HEK293T (cell line): ENCODE measurements at regions not wholly inside any gene's neighbourhood (a gene's known extent, or its start where the extent isn't known, plus 50 kb on each side); places are given as distances from the start of the nearest gene placed in this dataset.

Experiments used
- CTCF ChIA-PET: fragments of 350-600 bp; formaldehyde crosslinking; extraction: SDS; loops from one replicate; lab custom pipeline; 2021; ENCODE audit warnings: antibody characterized with exemption, inconsistent platforms; lab: Yijun Ruan, JAX
- POLR2A ChIA-PET: fragments of 350-600 bp; formaldehyde crosslinking; extraction: SDS; loops from one replicate; lab custom pipeline; 2020; ENCODE audit warnings: antibody characterized with exemption, inconsistent platforms; lab: Yijun Ruan, JAX
- DNase-seq: peaks from one replicate; pipeline ENCODE4 v3.0.0; 2012; ENCODE audit warnings: mixed read lengths; ENCODE audit errors: extremely low spot score
- ARNT ChIP-seq: fragments of 450-650 bp; IDR thresholded peaks from 2 replicates; pipeline ENCODE4 v1.6.1; 2017; ENCODE audit warnings: mild to moderate bottlenecking
- BHLHE40 ChIP-seq: fragments of 450-650 bp; IDR thresholded peaks from 2 replicates; pipeline ENCODE4 v1.6.1; 2016; ENCODE audit warnings: mild to moderate bottlenecking, moderate library complexity, borderline replicate concordance
- CTBP1 ChIP-seq: fragments of 450-650 bp; IDR thresholded peaks from 2 replicates; pipeline ENCODE4 v1.6.1; 2016; ENCODE audit warnings: borderline replicate concordance
- ELF4 ChIP-seq: fragments of 450-650 bp; IDR thresholded peaks from 2 replicates; pipeline ENCODE4 v1.6.1; 2017; ENCODE audit warnings: antibody characterized with exemption
- FOXA1 ChIP-seq: fragments of 450-650 bp; IDR thresholded peaks from 2 replicates; pipeline ENCODE4 v1.6.1; 2016; ENCODE audit warnings: mild to moderate bottlenecking
- FOXK2 ChIP-seq: fragments of 450-650 bp; IDR thresholded peaks from 2 replicates; pipeline ENCODE4 v1.6.1; 2016; ENCODE audit warnings: mild to moderate bottlenecking
- FOXM1 ChIP-seq: fragments of 450-650 bp; IDR thresholded peaks from 2 replicates; pipeline ENCODE4 v1.6.1; 2017; ENCODE audit warnings: mild to moderate bottlenecking, borderline replicate concordance
- HDGF ChIP-seq: fragments of 450-650 bp; IDR thresholded peaks from 2 replicates; pipeline ENCODE4 v1.6.1; 2017; ENCODE audit warnings: antibody characterized with exemption, borderline replicate concordance
- L3MBTL2 ChIP-seq: fragments of 450-650 bp; conservative IDR thresholded peaks from 2 replicates; pipeline ENCODE4 v1.6.1; 2016; ENCODE audit warnings: mild to moderate bottlenecking
- LEF1 ChIP-seq: fragments of 450-650 bp; IDR thresholded peaks from 2 replicates; pipeline ENCODE4 v1.6.1; 2017; ENCODE audit warnings: mild to moderate bottlenecking, borderline replicate concordance
- NFRKB ChIP-seq: fragments of 450-650 bp; IDR thresholded peaks from 2 replicates; pipeline ENCODE4 v1.6.1; 2016; ENCODE audit warnings: mild to moderate bottlenecking, moderate library complexity
- PKNOX1 ChIP-seq: fragments of 450-650 bp; IDR thresholded peaks from 2 replicates; pipeline ENCODE4 v1.6.1; 2016
- SP1 ChIP-seq: fragments of 450-650 bp; IDR thresholded peaks from 2 replicates; pipeline ENCODE4 v1.6.1; 2017
- SUZ12 ChIP-seq: fragments of 450-650 bp; IDR thresholded peaks from 2 replicates; pipeline ENCODE4 v1.6.1; 2016; ENCODE audit warnings: mild to moderate bottlenecking
- TARDBP ChIP-seq: fragments of 450-650 bp; IDR thresholded peaks from 2 replicates; pipeline ENCODE4 v1.6.1; 2016
- ZNF384 ChIP-seq: fragments of 450-650 bp; IDR thresholded peaks from 2 replicates; pipeline ENCODE4 v1.6.1; 2016

- CTCF ChIA-PET: no interaction called here
These were observed 278.0 kb downstream of the BRINP2 start for GRCh38 chr1:177448652-177449357.

GRCh38 chr1:177448036-177448615 lies 277.4 kb downstream of the BRINP2 start:
- TF ChIP-seq SP1 (no peak), ZNF384 (no peak), SUZ12 (no peak), FOXM1 (no peak), TARDBP (no peak), HDGF (no peak), FOXA1 (no peak), LEF1 (no peak), FOXK2 (no peak), L3MBTL2 (no peak), CTBP1 (no peak), PKNOX1 (no peak), BHLHE40 (no peak), ARNT (no peak), ELF4 (no peak), NFRKB (no peak)
- CTCF ChIA-PET: no interaction called here
- POLR2A ChIA-PET: no interaction called here
- DNase-seq: no peak

More at GRCh38 chr1:177448652-177449357, 278.0 kb downstream of the BRINP2 start:
- POLR2A ChIA-PET: no interaction called here
- TF ChIP-seq FOXM1: no peak
- TF ChIP-seq NFRKB: no peak
- TF ChIP-seq TARDBP: no peak
- no peak for TF ChIP-seq BHLHE40
- no peak for TF ChIP-seq ZNF384
- TF ChIP-seq LEF1: no peak
- TF ChIP-seq FOXA1: no peak
- no peak for TF ChIP-seq FOXK2
- TF ChIP-seq PKNOX1: no peak
- no peak for TF ChIP-seq SP1
- no peak for TF ChIP-seq ELF4
- no peak for TF ChIP-seq HDGF
- TF ChIP-seq CTBP1: no peak
- TF ChIP-seq ARNT: no peak
- TF ChIP-seq L3MBTL2: no peak
- TF ChIP-seq SUZ12: no peak
- DNase-seq: no peak

GRCh38 chr1:177444997-177445746 lies 274.4 kb downstream of the BRINP2 start:
- CTCF ChIA-PET: no interaction called here

GRCh38 chr1:177443003-177443402 lies 272.2 kb downstream of the BRINP2 start:
- no peak for DNase-seq
- CTCF ChIA-PET: no interaction called here
- POLR2A ChIA-PET: no interaction called here
- no peak for TF ChIP-seq HDGF
- no peak for TF ChIP-seq FOXK2
- no peak for TF ChIP-seq SP1
- no peak for TF ChIP-seq SUZ12
- no peak for TF ChIP-seq ARNT
- TF ChIP-seq ZNF384: no peak
- no peak for TF ChIP-seq LEF1
- no peak for TF ChIP-seq L3MBTL2
- no peak for TF ChIP-seq PKNOX1
- TF ChIP-seq NFRKB: no peak
- TF ChIP-seq TARDBP: no peak
- no peak for TF ChIP-seq FOXA1

More at GRCh38 chr1:177444997-177445746, 274.4 kb downstream of the BRINP2 start:
- no peak for DNase-seq
- no peak for TF ChIP-seq TARDBP
- TF ChIP-seq LEF1: no peak
- TF ChIP-seq CTBP1: no peak
- TF ChIP-seq ARNT: no peak
- no peak for TF ChIP-seq FOXA1
- TF ChIP-seq PKNOX1: no peak
- TF ChIP-seq FOXK2: no peak
- TF ChIP-seq L3MBTL2: no peak
- no peak for TF ChIP-seq SP1
- no peak for TF ChIP-seq BHLHE40
- no peak for TF ChIP-seq ZNF384
- no peak for TF ChIP-seq ELF4
- TF ChIP-seq NFRKB: no peak
- TF ChIP-seq FOXM1: no peak
- POLR2A ChIA-PET: no interaction called here

GRCh38 chr1:177442584-177442983 lies 271.8 kb downstream of the BRINP2 start:
- POLR2A ChIA-PET: no interaction called here
- no peak for DNase-seq
- CTCF ChIA-PET: no interaction called here
- TF ChIP-seq SUZ12 (no peak), FOXA1 (no peak), ARNT (no peak), HDGF (no peak), LEF1 (no peak), SP1 (no peak), PKNOX1 (no peak), ELF4 (no peak), NFRKB (no peak), L3MBTL2 (no peak)
